Prostate gland (tissue), 2 donors: ENCODE measurements at regions not wholly inside any gene's neighbourhood (a gene's known extent, or its start where the extent isn't known, plus 50 kb on each side); places are given as distances from the start of the nearest gene placed in this dataset.

Experiments
- POLR2A ChIP-seq: fragments of 450-650 bp; IDR thresholded peaks from one replicate; pipeline ENCODE4 v1.6.1; 2016; ENCODE audit warnings: antibody characterized with exemption, mild to moderate bottlenecking
- POLR2AphosphoS5 ChIP-seq: sonication (generic); formaldehyde crosslinking; IDR thresholded peaks from one replicate; pipeline ENCODE4 v1.6.1; 2017; ENCODE audit warnings: antibody characterized with exemption
- TF ChIP-seq, protein P1 (sequence below), 4 experiments: fragments of 200-600 bp in 2 of 4; fragments of 450-650 bp in 2 of 4; sonication (generic) in 2 of 4; IDR thresholded peaks; 1 replicate in 3 of 4; 2 replicates in 1 of 4; pipeline ENCODE4 v1.5.1; 2016 to 2019; ENCODE audit warnings: antibody characterized with exemption in 4 of 4, mild to moderate bottlenecking in 2 of 4, moderate library complexity in 2 of 4

DNA sequence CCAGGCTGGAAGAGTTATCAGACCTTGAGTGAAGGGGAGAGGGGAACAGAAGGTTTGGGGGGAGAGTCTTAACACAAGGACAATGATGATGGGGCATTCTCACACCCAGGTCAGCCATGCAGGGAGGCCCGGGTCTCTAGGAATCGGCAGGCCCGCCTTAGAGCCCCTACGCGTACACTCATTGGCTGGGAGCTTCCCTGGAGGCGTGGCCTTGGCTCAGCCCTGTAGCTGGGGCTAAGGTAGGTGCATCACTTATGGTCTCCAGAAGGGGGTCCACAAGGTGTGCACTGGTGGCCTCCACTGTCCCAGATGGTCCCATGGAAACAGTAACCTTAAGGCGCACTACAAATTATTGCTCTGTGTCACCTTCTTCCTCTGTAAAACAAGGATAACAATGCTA is 660.1 kb downstream of the MED13L start:
- TF ChIP-seq POLR2AphosphoS5 = no peak
- TF ChIP-seq, protein P1, sequence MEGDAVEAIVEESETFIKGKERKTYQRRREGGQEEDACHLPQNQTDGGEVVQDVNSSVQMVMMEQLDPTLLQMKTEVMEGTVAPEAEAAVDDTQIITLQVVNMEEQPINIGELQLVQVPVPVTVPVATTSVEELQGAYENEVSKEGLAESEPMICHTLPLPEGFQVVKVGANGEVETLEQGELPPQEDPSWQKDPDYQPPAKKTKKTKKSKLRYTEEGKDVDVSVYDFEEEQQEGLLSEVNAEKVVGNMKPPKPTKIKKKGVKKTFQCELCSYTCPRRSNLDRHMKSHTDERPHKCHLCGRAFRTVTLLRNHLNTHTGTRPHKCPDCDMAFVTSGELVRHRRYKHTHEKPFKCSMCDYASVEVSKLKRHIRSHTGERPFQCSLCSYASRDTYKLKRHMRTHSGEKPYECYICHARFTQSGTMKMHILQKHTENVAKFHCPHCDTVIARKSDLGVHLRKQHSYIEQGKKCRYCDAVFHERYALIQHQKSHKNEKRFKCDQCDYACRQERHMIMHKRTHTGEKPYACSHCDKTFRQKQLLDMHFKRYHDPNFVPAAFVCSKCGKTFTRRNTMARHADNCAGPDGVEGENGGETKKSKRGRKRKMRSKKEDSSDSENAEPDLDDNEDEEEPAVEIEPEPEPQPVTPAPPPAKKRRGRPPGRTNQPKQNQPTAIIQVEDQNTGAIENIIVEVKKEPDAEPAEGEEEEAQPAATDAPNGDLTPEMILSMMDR (IDR thresholded peaks at IDR 0.05) = no peak
- no peak for TF ChIP-seq POLR2A
